ENCODE measurements at regions not wholly inside any gene's neighbourhood (a gene's known extent, or its start where the extent isn't known, plus 50 kb on each side); places are given as distances from the start of the nearest gene placed in this dataset.

- ATAC-seq (no peak), DNase-seq (no peak)
- no peaks in the 10 kb centered on the region for H3K36me3 ChIP-seq (replicated peaks in 1 of 2; ENCODE audit: insufficient read depth in 1 of 2, low read depth in 2 of 2)
- H3K4me1 ChIP-seq: no peaks in the 10 kb centered on the region
- no peak for TF ChIP-seq CTCF (IDR thresholded peaks at IDR 0.05)
- TF ChIP-seq POLR2A (IDR thresholded peaks at IDR 0.05): no peak
- H3K27me3 ChIP-seq: no peaks in the 10 kb centered on the region
- no peak overlapping the region for H3K27ac ChIP-seq
- intact Hi-C loops (cut with DNase I): no loop called here
- 47 to 67% methylated on average over 1 of the region's 1 CpG for WGBS, 2 donors
- no peaks in the 10 kb centered on the region for H3K9me3 ChIP-seq
- H3K4me3 ChIP-seq: no peak overlapping the region
These were observed 1074.5 kb downstream of the PLA2G4A start for GRCh38 chr1:187903223-187903622.

GRCh38 chr1:187909382-187909781 lies 1080.6 kb downstream of the PLA2G4A start:
- TF ChIP-seq CTCF (IDR thresholded peaks at IDR 0.05): no peak
- TF ChIP-seq POLR2A (IDR thresholded peaks at IDR 0.05): no peak
- DNase-seq (no peak), ATAC-seq (no peak)
- H3K4me3 ChIP-seq: no peak overlapping the region
- WGBS, 2 donors: 61 to 62% methylated on average over 3 of the region's 3 CpGs
- no peaks in the 10 kb centered on the region for H3K9me3 ChIP-seq
- intact Hi-C loops (cut with DNase I): no loop called here
- no peaks in the 10 kb centered on the region for H3K4me1 ChIP-seq
- H3K36me3 ChIP-seq (replicated peaks in 1 of 2; ENCODE audit: insufficient read depth in 1 of 2, low read depth in 2 of 2): no peaks in the 10 kb centered on the region
- no peak overlapping the region for H3K27ac ChIP-seq
- H3K27me3 ChIP-seq: no peaks in the 10 kb centered on the region

- intact Hi-C loops (cut with DNase I): no loop called here
- no peak for DNase-seq
- no peaks in the 10 kb centered on the region for H3K36me3 ChIP-seq (replicated peaks in 1 of 2; ENCODE audit: insufficient read depth in 1 of 2, low read depth in 2 of 2)
- no peaks in the 10 kb centered on the region for H3K9me3 ChIP-seq
- H3K27me3 ChIP-seq: no peaks in the 10 kb centered on the region
- no peaks in the 10 kb centered on the region for H3K4me1 ChIP-seq
- no peak overlapping the region for H3K27ac ChIP-seq
- ATAC-seq: no peak
- TF ChIP-seq POLR2A (IDR thresholded peaks at IDR 0.05) (no peak), CTCF (IDR thresholded peaks at IDR 0.05) (no peak)
- no peak overlapping the region for H3K4me3 ChIP-seq
These were observed 1083.1 kb downstream of the PLA2G4A start for GRCh38 chr1:187911820-187912219.

GRCh38 chr1:187920976-187921375 lies 1092.2 kb downstream of the PLA2G4A start:
- Histone ChIP-seq H3K9me3 (no peaks in the 10 kb centered on the region), H3K27me3 (no peaks in the 10 kb centered on the region), H3K4me3 (no peak overlapping the region), H3K4me1 (no peaks in the 10 kb centered on the region), H3K36me3 (replicated peaks in 1 of 2; ENCODE audit: insufficient read depth in 1 of 2, low read depth in 2 of 2) (no peaks in the 10 kb centered on the region), H3K27ac (no peak overlapping the region)
- no peak for ATAC-seq
- intact Hi-C loops (cut with DNase I): no loop called here
- TF ChIP-seq CTCF (IDR thresholded peaks at IDR 0.05): no peak
- TF ChIP-seq POLR2A (IDR thresholded peaks at IDR 0.05): no peak
- DNase-seq: no peak
- 87 to 92% methylated on average over 1 of the region's 1 CpG for WGBS, 2 donors

GRCh38 chr1:187921426-187921825 lies 1092.7 kb downstream of the PLA2G4A start:
- no peak overlapping the region for H3K4me3 ChIP-seq
- 31 to 56% methylated on average over 1 of the region's 1 CpG for whole genome bisulfite sequencing, 2 donors
- DNase-seq: no peak
- intact Hi-C loops (cut with DNase I): no loop called here
- no peak overlapping the region for H3K27ac ChIP-seq
- no peaks in the 10 kb centered on the region for H3K27me3 ChIP-seq
- no peak for TF ChIP-seq CTCF (IDR thresholded peaks at IDR 0.05)
- no peak for TF ChIP-seq POLR2A (IDR thresholded peaks at IDR 0.05)
- H3K9me3 ChIP-seq: no peaks in the 10 kb centered on the region
- no peak for ATAC-seq
- H3K36me3 ChIP-seq (replicated peaks in 1 of 2; ENCODE audit: insufficient read depth in 1 of 2, low read depth in 2 of 2): no peaks in the 10 kb centered on the region
- no peaks in the 10 kb centered on the region for H3K4me1 ChIP-seq

Measured in body of pancreas (tissue), 4 donors.